ENCODE measurements at regions not wholly inside any gene's neighbourhood (a gene's known extent, or its start where the extent isn't known, plus 50 kb on each side); places are given as distances from the start of the nearest gene placed in this dataset.

DNA sequence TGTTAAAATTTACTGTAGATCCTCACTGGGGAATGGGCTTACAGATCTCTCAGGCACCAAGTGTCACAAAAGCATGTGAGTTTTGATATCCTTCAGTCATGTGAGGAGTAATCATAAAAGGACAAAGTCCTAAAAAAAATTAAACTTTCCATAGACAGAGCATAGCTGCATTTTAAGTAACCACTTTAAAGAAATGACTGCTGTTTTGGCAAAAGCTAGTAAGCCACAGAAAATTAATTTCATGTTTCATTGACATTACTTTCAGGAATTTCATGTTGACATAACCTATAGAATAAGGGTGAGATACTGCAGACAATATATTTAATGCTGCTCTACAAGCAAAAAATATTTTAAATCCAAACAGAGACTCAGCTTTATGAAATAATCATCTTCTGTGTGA is 156.3 kb downstream of the LYPLAL1 start:
- H3K9me1 ChIP-seq (ENCODE audit: control insufficient read depth, extremely low read depth, insufficient read depth, low read length) = no peaks in the 10 kb centered on the region
- H3K79me2 ChIP-seq (ENCODE audit: control insufficient read depth, insufficient read depth, low read length) = no peaks in the 10 kb centered on the region
- no peak overlapping the region for H2AFZ ChIP-seq (ENCODE audit: control insufficient read depth, low read length)
- peaks cover 66% of the 10 kb centered on the region for H3K27me3 ChIP-seq (ENCODE audit: control insufficient read depth, extremely low read depth, insufficient read depth, low read length)
- no peak overlapping the region for H3K4me3 ChIP-seq (ENCODE audit: control insufficient read depth in 2 of 3, extremely low read depth in 1 of 3, insufficient read depth in 2 of 3, low read depth in 1 of 3, low read length in 3 of 3)
- no peak for DNase-seq (ENCODE audit: low read depth, low spot score)
- H3K27ac ChIP-seq (ENCODE audit: control insufficient read depth, insufficient read depth, low read length) = no peak overlapping the region
- dilution Hi-C loops (cut with MboI; ENCODE audit: extremely low pct_ligation_motif_present, low sequenced_read_pairs) = no loop called here
- peaks cover 8% of the 10 kb centered on the region for H3K4me1 ChIP-seq (ENCODE audit: control insufficient read depth, extremely low read depth, insufficient read depth, low read length)
- no peak overlapping the region for H3K9ac ChIP-seq (ENCODE audit: control insufficient read depth, extremely low read depth, insufficient read depth, low read length)
- H4K20me1 ChIP-seq (ENCODE audit: control insufficient read depth, extremely low read depth, insufficient read depth, low read length) = no peaks in the 10 kb centered on the region
- no peak for FAIRE-seq
- no peaks in the 10 kb centered on the region for H3K36me3 ChIP-seq (ENCODE audit: control insufficient read depth in 2 of 2, extremely low read depth in 1 of 2, insufficient read depth in 2 of 2, low read length in 2 of 2)
- no peak for TF ChIP-seq CTCF (optimal IDR thresholded peaks at IDR 0.05 in 1 of 3, IDR thresholded peaks at IDR 0.05 in 1 of 3, conservative IDR thresholded peaks at IDR 0.05 in 1 of 3; ENCODE audit: extremely low read depth in 1 of 3, insufficient read depth in 2 of 3, low read length in 3 of 3)
- no peak for TF ChIP-seq EZH2 (IDR thresholded peaks at IDR 0.05; ENCODE audit: low read length)
- peaks cover 3% of the 10 kb centered on the region for H3K9me3 ChIP-seq (ENCODE audit: control insufficient read depth, low read depth, low read length)
- no peak overlapping the region for H3K4me2 ChIP-seq (ENCODE audit: control insufficient read depth, extremely low read depth, insufficient read depth, low read depth, low read length)

DNA sequence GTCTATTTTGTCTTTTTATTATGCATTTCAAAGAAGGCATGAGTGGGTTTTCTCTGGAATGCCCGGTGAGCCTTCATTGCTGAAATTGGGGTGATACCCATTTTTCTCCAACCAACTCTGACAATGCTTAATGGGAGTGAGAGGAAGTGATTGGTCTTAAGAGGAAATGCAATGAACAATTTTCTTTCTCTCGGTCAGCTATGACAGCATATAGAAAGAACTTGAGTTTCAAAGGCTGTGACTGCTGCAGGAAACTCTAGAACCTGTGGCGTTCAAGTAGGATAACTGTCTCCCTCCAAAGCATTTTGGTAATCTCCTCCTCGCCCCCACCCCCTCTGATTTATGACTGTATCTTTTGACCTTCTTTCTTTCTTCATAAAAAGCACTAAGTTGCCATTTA is 155.9 kb downstream of the LYPLAL1 start:
- H3K27ac ChIP-seq (ENCODE audit: control insufficient read depth, insufficient read depth, low read length) = no peak overlapping the region
- peaks cover 3% of the 10 kb centered on the region for H3K9me3 ChIP-seq (ENCODE audit: control insufficient read depth, low read depth, low read length)
- H3K4me1 ChIP-seq (ENCODE audit: control insufficient read depth, extremely low read depth, insufficient read depth, low read length) = peaks cover 12% of the 10 kb centered on the region
- no peak overlapping the region for H3K9ac ChIP-seq (ENCODE audit: control insufficient read depth, extremely low read depth, insufficient read depth, low read length)
- TF ChIP-seq EZH2 (IDR thresholded peaks at IDR 0.05; ENCODE audit: low read length) = no peak
- no peak for TF ChIP-seq CTCF (optimal IDR thresholded peaks at IDR 0.05 in 1 of 3, IDR thresholded peaks at IDR 0.05 in 1 of 3, conservative IDR thresholded peaks at IDR 0.05 in 1 of 3; ENCODE audit: extremely low read depth in 1 of 3, insufficient read depth in 2 of 3, low read length in 3 of 3)
- H2AFZ ChIP-seq (ENCODE audit: control insufficient read depth, low read length) = no peak overlapping the region
- no peaks in the 10 kb centered on the region for H3K36me3 ChIP-seq (ENCODE audit: control insufficient read depth in 2 of 2, extremely low read depth in 1 of 2, insufficient read depth in 2 of 2, low read length in 2 of 2)
- no peaks in the 10 kb centered on the region for H3K9me1 ChIP-seq (ENCODE audit: control insufficient read depth, extremely low read depth, insufficient read depth, low read length)
- H3K4me3 ChIP-seq (ENCODE audit: control insufficient read depth in 2 of 3, extremely low read depth in 1 of 3, insufficient read depth in 2 of 3, low read depth in 1 of 3, low read length in 3 of 3) = no peak overlapping the region
- H4K20me1 ChIP-seq (ENCODE audit: control insufficient read depth, extremely low read depth, insufficient read depth, low read length) = no peaks in the 10 kb centered on the region
- DNase-seq (ENCODE audit: low read depth, low spot score) (no peak), FAIRE-seq (no peak)
- H3K79me2 ChIP-seq (ENCODE audit: control insufficient read depth, insufficient read depth, low read length) = no peaks in the 10 kb centered on the region
- H3K27me3 ChIP-seq (ENCODE audit: control insufficient read depth, extremely low read depth, insufficient read depth, low read length) = peaks cover 69% of the 10 kb centered on the region
- dilution Hi-C loops (cut with MboI; ENCODE audit: extremely low pct_ligation_motif_present, low sequenced_read_pairs) = no loop called here
- H3K4me2 ChIP-seq (ENCODE audit: control insufficient read depth, extremely low read depth, insufficient read depth, low read depth, low read length) = no peak overlapping the region
